ENCODE measurements at regions not wholly inside any gene's neighbourhood (a gene's known extent, or its start where the extent isn't known, plus 50 kb on each side); places are given as distances from the start of the nearest gene placed in this dataset.
"Not testable (repeated sequence)": the region's sequence is repeated elsewhere in the genome, so short reads cannot be mapped to it uniquely, and the experiment has no call there.

DNA sequence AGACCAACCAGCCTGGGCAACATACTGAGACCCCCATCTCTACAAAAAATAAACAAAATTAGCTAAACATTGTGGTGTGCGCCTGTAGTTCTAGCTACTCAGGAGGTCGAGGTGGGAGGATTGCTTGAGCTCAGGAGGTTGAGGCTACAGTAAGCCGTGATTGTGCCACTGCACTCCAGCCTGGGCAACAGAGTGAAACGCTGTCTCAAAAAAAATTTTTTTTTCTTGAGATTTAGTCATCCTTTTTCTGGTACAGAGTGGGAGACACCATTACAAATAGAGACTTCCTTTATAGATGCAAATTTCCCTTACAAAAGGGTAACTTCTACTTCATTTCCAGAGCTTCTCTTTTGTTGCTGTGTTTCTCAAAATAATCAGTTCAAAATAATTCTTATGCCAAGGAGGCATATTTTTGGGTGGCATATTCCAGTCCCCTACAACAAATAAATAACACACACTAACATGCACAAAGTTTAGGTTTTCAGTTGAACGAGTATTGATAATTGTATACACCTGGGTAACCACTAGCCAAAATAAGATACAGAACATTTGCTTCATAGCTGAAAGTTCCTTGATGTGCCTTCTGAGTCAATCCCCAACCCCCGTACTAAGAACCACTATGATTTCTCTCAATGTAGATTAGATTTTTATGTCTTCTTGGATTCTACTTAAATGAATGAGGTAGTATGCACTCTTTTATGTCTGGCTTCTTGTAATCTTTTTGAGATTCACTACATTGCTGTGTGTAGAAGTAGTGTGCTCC is 248.9 kb upstream of the PROK2 start:
- FAIRE-seq = no peak

DNA sequence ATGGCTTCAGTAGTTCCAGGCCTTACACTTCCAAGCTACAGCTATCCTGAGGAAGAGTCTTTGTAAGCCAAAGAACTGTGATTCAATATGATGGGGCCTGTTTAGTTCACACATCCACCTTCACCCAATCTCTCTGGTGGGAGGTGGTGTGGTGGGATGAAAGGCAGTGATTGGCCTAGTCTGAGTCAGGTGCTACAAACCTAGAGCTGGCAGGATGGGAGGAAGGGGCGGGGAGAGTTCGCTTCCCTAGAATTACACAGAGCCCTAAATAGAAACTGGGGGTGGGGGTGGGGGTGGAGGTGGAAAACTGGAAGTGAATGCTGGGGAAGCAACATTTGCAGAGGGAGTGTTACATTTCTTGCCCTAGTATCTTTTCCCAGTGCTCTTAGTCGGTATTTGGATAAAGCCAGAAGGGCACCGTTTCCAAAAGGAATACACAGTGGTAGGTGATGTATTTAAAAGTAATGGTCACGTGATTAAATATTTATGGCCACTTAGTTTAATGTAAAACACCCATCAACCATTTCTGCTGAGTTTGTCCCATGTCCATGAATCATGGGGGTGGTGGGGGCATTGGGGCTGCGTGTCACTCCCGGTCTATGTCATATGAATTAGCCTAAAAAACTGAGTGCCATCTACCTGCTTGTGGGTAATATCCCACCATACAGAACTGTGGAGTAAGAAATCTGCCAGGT is 247.6 kb upstream of the PROK2 start:
- FAIRE-seq = no peak

DNA sequence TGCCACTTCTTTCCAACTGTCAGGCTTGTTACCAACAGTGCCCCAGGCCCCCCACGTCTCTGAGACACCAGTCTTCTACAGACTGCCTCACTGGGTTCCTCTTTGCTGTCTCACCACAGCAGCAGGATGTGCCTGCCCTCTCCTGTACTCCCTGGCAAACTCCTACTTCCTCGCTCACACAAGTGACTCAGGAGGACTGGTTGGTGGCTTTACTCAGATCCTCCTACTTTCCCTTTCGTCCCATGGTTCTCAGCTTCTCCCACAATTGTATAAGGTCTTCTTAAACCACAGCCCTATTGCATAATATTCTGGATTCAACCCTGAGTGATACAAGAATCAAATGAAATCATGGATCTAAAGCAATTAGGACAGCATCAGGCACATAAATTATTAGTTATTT is 246.6 kb upstream of the PROK2 start:
- no peak for FAIRE-seq

- not testable (repeated sequence) for FAIRE-seq
These were observed 245.3 kb upstream of the PROK2 start for GRCh38 chr3:72030296-72030695.

- FAIRE-seq = not testable (repeated sequence)
These were observed 243.8 kb upstream of the PROK2 start for GRCh38 chr3:72028726-72029125.

DNA sequence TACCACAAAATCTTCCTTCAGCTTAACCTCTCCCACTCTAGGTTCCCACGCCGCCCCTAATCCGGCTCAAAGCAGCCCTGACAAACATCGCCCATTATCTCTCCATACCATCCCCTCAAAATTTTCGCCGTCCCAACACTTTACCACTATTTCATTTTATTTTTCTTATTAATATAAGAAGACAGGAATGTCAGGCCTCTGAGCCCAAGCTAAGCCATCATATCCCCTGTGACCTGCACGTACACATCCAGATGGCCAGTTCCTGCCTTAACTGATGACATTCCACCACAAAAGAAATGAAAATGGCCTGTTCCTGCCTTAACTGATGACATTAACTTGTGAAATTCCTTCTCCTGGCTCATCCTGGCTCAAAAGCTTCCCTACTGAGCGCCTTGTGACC is 243.4 kb upstream of the PROK2 start:
- FAIRE-seq = not testable (repeated sequence)

GRCh38 chr3:72027728-72028127 is 242.8 kb upstream of the PROK2 start:
- not testable (repeated sequence) for FAIRE-seq

- FAIRE-seq = no peak
These were observed 237.1 kb upstream of the PROK2 start for GRCh38 chr3:72022027-72022426.

- no peak for FAIRE-seq
These were observed 236.6 kb upstream of the PROK2 start for GRCh38 chr3:72021531-72021930.

- FAIRE-seq = no peak
These were observed 233.5 kb upstream of the PROK2 start for GRCh38 chr3:72018343-72018984.

GRCh38 chr3:72017935-72018334 is 233.0 kb upstream of the PROK2 start:
- no peak for FAIRE-seq

DNA sequence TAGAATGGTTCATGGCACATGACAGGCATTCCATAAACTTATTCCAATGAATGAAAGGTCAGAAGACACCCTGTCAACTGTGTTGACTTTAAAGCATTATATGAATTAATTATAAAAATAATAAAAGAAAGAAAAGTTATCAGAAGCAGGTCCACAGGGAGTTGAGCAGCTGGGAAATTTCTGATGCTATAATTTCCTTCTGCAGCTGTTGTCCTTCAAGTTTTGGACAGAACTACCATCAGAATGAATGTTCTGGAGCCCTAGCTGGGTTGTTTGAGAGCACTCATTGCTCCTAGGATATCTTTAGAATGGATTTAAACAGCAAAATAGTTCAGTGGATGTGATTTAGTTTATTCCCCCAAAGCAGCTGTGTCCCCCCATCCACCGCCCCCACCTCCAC is 232.4 kb upstream of the PROK2 start:
- no peak for FAIRE-seq

DNA sequence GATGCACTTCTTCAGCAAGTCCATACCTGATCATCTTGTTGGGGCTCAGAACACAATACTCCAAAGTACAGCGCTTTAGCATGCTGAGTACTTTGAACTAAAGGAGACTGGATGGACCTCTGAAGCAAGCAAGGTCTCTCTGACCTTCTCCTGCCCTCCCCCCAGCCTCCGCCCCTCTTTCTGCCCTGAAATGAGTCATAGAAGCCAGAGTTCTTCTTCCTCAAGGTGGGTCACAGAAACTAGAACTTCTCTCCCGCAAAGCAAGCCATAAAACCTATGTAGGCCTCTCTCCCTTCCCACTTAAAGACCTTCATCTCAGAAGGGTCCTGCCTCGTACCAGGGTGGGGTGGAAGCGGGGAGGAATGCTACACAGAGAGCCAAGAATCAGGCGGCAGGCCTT is 230.5 kb upstream of the PROK2 start:
- FAIRE-seq = no peak

DNA sequence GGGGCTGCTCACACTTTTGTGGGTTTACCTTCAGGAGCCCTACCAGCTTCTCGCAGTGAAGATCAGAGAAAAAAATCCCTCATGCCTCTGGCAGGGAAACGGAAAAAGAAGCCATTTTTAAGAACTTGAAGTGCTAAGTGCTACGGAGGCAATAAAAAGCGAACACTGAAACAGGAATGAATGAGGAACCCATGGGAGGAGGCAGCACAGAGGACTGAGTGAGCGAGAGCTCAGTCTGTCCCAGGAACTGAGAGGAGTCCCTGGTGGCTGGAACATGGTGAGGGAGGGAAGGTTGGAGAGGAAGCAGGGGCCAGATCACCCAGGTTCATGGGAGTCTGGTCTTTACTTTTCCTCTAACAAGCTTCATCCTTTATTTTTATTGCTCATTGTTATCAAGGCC is 228.1 kb upstream of the PROK2 start:
- FAIRE-seq = no peak

GRCh38 chr3:72012363-72012762 is 227.4 kb upstream of the PROK2 start:
- no peak for FAIRE-seq

- FAIRE-seq = no peak
These were observed 226.5 kb upstream of the PROK2 start for GRCh38 chr3:72011485-72011884.

DNA sequence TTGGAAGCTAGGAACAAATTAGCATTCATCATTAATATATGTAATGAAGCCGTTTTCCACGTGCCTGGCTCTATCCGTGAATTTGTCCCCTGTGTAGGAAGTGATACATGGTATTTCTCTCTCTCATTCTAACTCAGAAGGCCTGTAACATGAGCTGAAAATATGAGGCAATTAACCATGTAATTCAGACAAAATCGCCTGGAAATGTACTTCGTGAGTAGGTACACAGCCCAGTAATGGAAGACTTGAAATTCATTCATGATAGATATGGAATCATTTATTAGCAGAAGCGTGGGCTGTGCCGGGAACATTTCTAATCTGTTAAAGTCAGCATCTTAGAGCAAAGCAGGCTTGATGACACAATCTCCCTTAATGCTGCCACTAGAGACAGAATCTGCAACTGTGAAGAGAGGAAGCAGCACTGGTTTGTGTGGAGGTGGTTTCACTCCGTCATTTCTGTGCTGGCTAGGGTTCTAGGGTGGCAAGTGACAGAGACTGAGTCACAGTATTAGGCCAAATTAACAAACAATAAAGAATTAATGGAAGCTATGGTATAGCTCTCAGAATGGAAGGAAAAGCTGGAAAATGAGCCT is 225.0 kb upstream of the PROK2 start:
- FAIRE-seq = no peak

DNA sequence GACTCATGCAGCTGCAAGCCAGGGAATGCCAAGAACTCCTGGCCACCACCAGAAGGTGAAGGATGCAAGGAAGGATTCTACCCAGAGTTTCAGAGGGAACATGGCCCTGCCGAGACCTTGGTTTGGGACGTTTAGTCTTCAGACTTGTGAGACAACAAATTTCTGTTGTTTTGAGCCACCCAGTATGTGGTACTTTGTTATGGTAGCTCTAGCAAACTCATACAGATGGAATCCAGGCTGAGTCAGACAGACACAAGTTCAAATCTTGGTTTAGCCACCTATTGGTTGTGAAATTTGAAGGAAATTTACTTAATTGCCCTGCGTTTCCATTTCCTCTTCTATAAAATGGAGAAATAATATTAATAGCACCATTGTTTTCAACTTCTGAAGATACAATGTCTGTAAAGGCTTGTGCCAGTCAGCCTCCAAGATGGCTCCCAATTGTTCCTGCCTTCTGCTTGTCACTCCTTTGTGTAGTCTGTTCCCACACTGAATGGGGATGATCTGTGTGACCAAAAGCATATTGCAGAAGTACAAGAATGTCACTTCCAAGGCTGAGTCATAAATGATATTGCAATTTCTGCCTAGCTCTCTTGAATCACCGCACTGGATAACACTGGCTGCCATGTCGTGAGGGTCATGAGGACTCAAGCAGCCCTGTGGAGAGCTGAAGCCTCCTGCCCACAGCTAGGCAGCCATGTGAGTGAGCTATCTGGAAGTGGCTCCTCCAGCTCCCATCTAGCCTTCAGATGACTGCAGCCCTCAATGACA is 223.5 kb upstream of the PROK2 start:
- FAIRE-seq = no peak

GRCh38 chr3:72006631-72007556 is 221.9 kb upstream of the PROK2 start:
- FAIRE-seq = no peak

GRCh38 chr3:72004749-72005292 is 219.9 kb upstream of the PROK2 start:
- FAIRE-seq = no peak

DNA sequence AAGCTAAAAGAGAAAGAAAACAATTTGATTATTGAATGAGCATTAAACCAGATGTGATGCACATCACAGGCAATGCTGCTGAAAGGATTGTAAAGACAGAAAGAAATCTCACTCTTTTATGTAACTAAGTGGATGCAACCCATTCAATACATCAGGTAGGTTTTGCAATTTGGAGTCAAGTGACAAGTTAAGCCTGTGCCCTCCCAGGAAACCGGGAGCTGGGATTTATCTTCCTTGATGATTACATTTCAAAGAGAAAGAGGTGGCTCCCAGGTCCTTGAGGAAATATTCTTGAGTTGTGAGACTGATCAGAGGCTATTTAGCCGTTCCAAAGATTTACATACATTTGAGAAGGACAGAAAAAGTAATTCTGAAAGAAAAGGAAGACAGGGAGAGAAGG is 219.0 kb upstream of the PROK2 start:
- no peak for FAIRE-seq
